Transverse colon (tissue), 4 donors: ENCODE measurements at regions not wholly inside any gene's neighbourhood (a gene's known extent, or its start where the extent isn't known, plus 50 kb on each side); places are given as distances from the start of the nearest gene placed in this dataset.

Experiments
- DNase-seq: peaks from one replicate; pipeline ENCODE4 v3.0.0-alpha.2; 2019
- H3K27ac ChIP-seq, 4 donors: fragments of 200-600 bp; sonication (generic); 2 replicates each; pipeline ENCODE4 v1.5.1; 2016 to 2018; ENCODE audit warnings: inconsistent platforms in 4 of 4
- H3K27me3 ChIP-seq: fragments of 200-600 bp; sonication (generic); 2 replicates; pipeline ENCODE4 v1.5.1; 2017; ENCODE audit warnings: inconsistent platforms
- H3K36me3 ChIP-seq, 4 donors: fragments of 200-600 bp; sonication (generic); 2 replicates each; pipeline ENCODE4 v1.5.1; 2017 to 2019; ENCODE audit warnings: inconsistent platforms in 4 of 4
- H3K4me1 ChIP-seq, 4 donors: fragments of 200-600 bp; sonication (generic); 2 replicates each; pipeline ENCODE4 v1.5.1; 2017 to 2020; ENCODE audit warnings: inconsistent platforms in 4 of 4
- H3K4me3 ChIP-seq, 4 donors: fragments of 200-600 bp; sonication (generic); 1 replicate in 1 of 4; 2 replicates in 3 of 4; pipeline versions ENCODE4 v1.5.1 to v1.6.1; 2017 to 2019; ENCODE audit warnings: inconsistent platforms in 4 of 4
- H3K9me3 ChIP-seq, 2 donors: fragments of 200-600 bp; sonication (generic); 2 replicates each; pipeline ENCODE4 v1.5.1; 2017 to 2019; ENCODE audit warnings: inconsistent platforms in 2 of 2
- EP300 ChIP-seq: sonication (generic); formaldehyde crosslinking; IDR thresholded peaks from one replicate; pipeline ENCODE4 v1.6.1; 2017; ENCODE audit warnings: antibody characterized with exemption, low read depth
- POLR2A ChIP-seq: fragments of 450-650 bp; IDR thresholded peaks from one replicate; pipeline ENCODE4 v1.6.1; 2016; ENCODE audit warnings: antibody characterized with exemption, mild to moderate bottlenecking, moderate library complexity
- POLR2AphosphoS5 ChIP-seq, 3 donors: sonication (generic); formaldehyde crosslinking; IDR thresholded peaks; one replicate each; pipeline ENCODE4 v1.6.1; 2016; ENCODE audit warnings: antibody characterized with exemption in 3 of 3
- WGBS, 2 donors: methylation state at CpG; one replicate each; pipeline ENCODE4 v1.1.5; 2018; ENCODE audit warnings: low coverage in 1 of 2; 5-methylcytosine and 5-hydroxymethylcytosine counted together
- in situ Hi-C, 4 donors: fragments of 200-750 bp; cut with MboI; loops; one replicate each; pipeline versions ENCODE4 v1.15.0 to v1.15.1; 2017; ENCODE audit warnings: low sequenced_read_pairs in 3 of 4, low pct_ligation_motif_present in 1 of 4, low pct_unique_long_range_greater_than_20kb in 1 of 4
- intact Hi-C: fragments of 100-400 bp; cut with DNase I; formaldehyde crosslinking; loops from one replicate; pipeline ENCODE4 v1.15.1; 2023; ENCODE audit warnings: low total_unique reads
- TF ChIP-seq, protein P1 (sequence below), 5 experiments: fragments of 200-600 bp in 3 of 5; fragments of 450-650 bp in 2 of 5; sonication (generic) in 3 of 5; IDR thresholded peaks; 1 replicate in 2 of 5; 2 replicates in 3 of 5; pipeline ENCODE4 v1.5.1; 2016 to 2017; ENCODE audit warnings: antibody characterized with exemption in 5 of 5, inconsistent platforms in 3 of 5, mild to moderate bottlenecking in 2 of 5, moderate library complexity in 1 of 5

DNA sequence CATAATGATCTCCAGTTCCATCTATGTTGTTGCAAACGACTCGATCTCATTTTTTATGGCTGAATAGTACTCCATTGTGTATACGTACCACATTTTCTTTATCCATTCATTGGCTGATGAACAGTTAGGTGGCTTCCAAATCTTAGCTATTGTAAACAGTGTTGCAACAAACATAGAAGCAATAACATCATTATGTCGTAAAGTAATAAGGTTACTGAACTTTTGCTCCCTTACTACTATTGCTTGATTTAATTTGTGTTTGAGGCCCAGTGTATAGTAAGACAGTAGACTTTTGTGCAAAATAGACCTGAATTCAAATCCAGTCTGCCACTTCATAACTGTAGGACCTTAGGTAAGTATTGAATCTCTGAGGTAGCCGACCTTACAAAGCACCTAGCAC, 200.1 kb upstream of the CELF2 start:
- H3K27me3 ChIP-seq: no peaks in the 10 kb centered on the region
- no peak for DNase-seq
- peaks cover 0 to 9% (median 3%) of the 10 kb centered on the region in 4 donors for H3K4me1 ChIP-seq
- WGBS, 2 donors: 44 to 65% methylated on average over 5 of the region's 5 CpGs
- no peak overlapping the region for H3K27ac ChIP-seq
- no peaks in the 10 kb centered on the region for H3K9me3 ChIP-seq
- in situ Hi-C loops (no loop called here), intact Hi-C loops (no loop called here)
- no peak overlapping the region for H3K4me3 ChIP-seq
- no peaks in the 10 kb centered on the region for H3K36me3 ChIP-seq
- TF ChIP-seq, protein P1, sequence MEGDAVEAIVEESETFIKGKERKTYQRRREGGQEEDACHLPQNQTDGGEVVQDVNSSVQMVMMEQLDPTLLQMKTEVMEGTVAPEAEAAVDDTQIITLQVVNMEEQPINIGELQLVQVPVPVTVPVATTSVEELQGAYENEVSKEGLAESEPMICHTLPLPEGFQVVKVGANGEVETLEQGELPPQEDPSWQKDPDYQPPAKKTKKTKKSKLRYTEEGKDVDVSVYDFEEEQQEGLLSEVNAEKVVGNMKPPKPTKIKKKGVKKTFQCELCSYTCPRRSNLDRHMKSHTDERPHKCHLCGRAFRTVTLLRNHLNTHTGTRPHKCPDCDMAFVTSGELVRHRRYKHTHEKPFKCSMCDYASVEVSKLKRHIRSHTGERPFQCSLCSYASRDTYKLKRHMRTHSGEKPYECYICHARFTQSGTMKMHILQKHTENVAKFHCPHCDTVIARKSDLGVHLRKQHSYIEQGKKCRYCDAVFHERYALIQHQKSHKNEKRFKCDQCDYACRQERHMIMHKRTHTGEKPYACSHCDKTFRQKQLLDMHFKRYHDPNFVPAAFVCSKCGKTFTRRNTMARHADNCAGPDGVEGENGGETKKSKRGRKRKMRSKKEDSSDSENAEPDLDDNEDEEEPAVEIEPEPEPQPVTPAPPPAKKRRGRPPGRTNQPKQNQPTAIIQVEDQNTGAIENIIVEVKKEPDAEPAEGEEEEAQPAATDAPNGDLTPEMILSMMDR (IDR thresholded peaks at IDR 0.05): no peak
- TF ChIP-seq POLR2AphosphoS5 (IDR thresholded peaks at IDR 0.05) (no peak), POLR2A (no peak), EP300 (no peak)

DNA sequence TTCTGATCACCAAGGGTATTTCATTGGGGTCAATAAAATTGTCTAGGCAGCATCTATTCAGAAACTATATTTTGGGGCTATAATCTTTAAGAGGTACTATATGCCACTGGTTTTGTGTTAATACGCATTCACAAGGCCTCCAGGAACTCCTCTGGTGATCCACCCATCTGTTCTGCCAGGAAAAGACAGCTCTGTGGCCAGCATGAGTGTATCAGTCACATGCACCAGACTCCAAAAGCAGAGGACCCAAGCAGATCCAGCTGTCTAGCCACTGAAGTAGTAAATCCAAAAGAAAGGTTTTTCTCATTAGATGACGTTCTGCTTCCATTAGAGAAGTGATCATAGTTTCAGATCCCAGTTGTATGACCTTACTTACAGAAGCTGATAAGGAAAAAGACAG, 199.6 kb upstream of the CELF2 start:
- Histone ChIP-seq H3K9me3 (no peaks in the 10 kb centered on the region), H3K4me3 (no peak overlapping the region), H3K27me3 (no peaks in the 10 kb centered on the region), H3K36me3 (no peaks in the 10 kb centered on the region), H3K4me1 (peaks cover 0 to 9% (median 3%) of the 10 kb centered on the region in 4 donors), H3K27ac (peak overlapping the region in 2 of 4 donors; percentile 25 to 35)
- 62 to 80% methylated on average over 1 to 2 of the region's 2 CpGs for WGBS, 2 donors
- no peak for DNase-seq
- in situ Hi-C loops: no loop called here
- no peak for TF ChIP-seq POLR2AphosphoS5 (IDR thresholded peaks at IDR 0.05)
- no peak for TF ChIP-seq POLR2A
- TF ChIP-seq, protein P1 (IDR thresholded peaks at IDR 0.05): no peak
- intact Hi-C loops: no loop called here

DNA sequence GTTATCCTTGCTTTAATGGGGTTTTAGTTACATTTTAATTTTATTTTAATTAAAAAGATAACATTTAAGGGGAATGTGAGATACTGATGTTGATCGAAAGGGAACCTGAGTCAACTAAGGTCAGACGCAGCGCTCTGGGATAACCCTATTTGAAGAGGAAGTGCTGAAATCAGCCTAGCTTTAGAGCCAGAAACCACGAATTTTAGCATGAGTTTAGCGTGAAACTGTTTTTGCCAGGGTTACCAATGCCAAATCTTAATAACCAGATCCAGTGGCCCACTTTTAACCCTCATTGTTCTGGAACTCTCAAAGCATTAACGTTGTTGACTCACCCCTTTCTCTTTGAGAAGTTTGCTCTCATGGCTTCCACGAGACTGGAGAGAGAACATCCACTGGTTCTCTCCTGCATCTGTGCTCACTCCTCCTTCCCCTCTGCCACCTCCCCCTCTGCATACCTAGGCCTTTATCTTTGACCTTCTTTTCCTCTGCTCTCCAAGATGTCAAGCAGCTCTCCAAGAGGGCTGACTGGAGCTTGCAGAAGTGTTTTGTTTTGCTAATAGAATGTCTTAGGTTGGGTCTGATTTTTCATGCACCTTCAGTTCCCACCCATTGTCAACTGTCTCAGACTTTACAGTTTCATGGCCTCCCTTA, 198.3 kb upstream of the CELF2 start:
- Histone ChIP-seq H3K4me1 (peaks cover 0 to 12% (median 3%) of the 10 kb centered on the region in 4 donors), H3K36me3 (no peaks in the 10 kb centered on the region), H3K4me3 (no peak overlapping the region), H3K9me3 (no peaks in the 10 kb centered on the region), H3K27ac (no peak overlapping the region), H3K27me3 (no peaks in the 10 kb centered on the region)
- 59 to 62% methylated on average over 6 to 7 of the region's 7 CpGs for WGBS, 2 donors
- DNase-seq: no peak
- no peak for TF ChIP-seq POLR2AphosphoS5 (IDR thresholded peaks at IDR 0.05)
- no peak for TF ChIP-seq POLR2A
- TF ChIP-seq, protein P1 (IDR thresholded peaks at IDR 0.05): no peak
- TF ChIP-seq EP300: no peak
- intact Hi-C loops: no loop called here
- in situ Hi-C loops: no loop called here

DNA sequence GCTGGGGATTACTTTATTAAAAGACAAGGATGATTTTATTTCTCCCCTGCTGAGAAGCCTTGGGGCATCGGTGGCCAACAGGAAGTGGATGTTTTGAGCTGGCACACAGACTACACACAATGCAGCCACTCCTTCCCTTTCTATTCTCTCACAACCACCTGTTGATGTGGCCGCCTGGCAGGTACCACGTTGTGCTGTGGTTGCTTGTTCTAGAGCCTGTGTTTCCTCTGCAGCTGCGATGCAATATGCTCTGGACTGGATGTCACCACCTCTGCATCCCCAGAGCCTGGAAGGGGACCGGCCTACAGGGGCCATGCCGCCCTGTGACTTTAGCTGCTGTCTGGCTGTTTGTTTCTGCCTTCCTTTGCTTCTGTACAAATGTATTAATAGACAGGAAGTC, 195.7 kb upstream of the CELF2 start:
- 20 to 47% methylated on average over 1 to 6 of the region's 6 CpGs for WGBS, 2 donors
- Histone ChIP-seq H3K4me3 (no peak overlapping the region), H3K9me3 (no peaks in the 10 kb centered on the region), H3K27ac (peak overlapping the region in 2 of 4 donors; percentile 11 to 19), H3K27me3 (no peaks in the 10 kb centered on the region), H3K36me3 (no peaks in the 10 kb centered on the region), H3K4me1 (peaks cover 0 to 16% (median 3%) of the 10 kb centered on the region in 4 donors)
- intact Hi-C loops: no loop called here
- DNase-seq: no peak
- in situ Hi-C loops: no loop called here
- TF ChIP-seq, protein P1 (IDR thresholded peaks at IDR 0.05): no peak
- TF ChIP-seq POLR2AphosphoS5 (IDR thresholded peaks at IDR 0.05): no peak
- no peak for TF ChIP-seq EP300
- no peak for TF ChIP-seq POLR2A
